H9 (cell line): ENCODE measurements at regions not wholly inside any gene's neighbourhood (a gene's known extent, or its start where the extent isn't known, plus 50 kb on each side); places are given as distances from the start of the nearest gene placed in this dataset.

Experiments used
- DNase-seq: peaks from one replicate; pipeline ENCODE4 v3.0.0-alpha.2; 2017
- H2AFZ ChIP-seq: one replicate; pipeline ENCODE4 v1.6.1; 2013; ENCODE audit warnings: mild to moderate bottlenecking, low read length, control low read depth, moderate library complexity
- H2AK5ac ChIP-seq: 2 replicates; pipeline ENCODE4 v1.6.1; 2013; ENCODE audit warnings: low read length, control low read depth, mixed read lengths; ENCODE audit not compliant: insufficient read length
- H2BK120ac ChIP-seq: one replicate; pipeline ENCODE4 v1.6.1; 2013; ENCODE audit warnings: low read depth, mild to moderate bottlenecking, low read length, control low read depth, inconsistent platforms; ENCODE audit not compliant: poor library complexity, severe bottlenecking
- H2BK12ac ChIP-seq: 2 replicates; pipeline ENCODE4 v1.6.1; 2013; ENCODE audit warnings: low read length, control low read depth, mixed read lengths, low read depth; ENCODE audit not compliant: insufficient read length
- H2BK15ac ChIP-seq: 2 replicates; pipeline ENCODE4 v1.6.1; 2013; ENCODE audit warnings: low read depth, low read length, control low read depth
- H2BK20ac ChIP-seq: one replicate; pipeline ENCODE4 v1.6.1; 2013; ENCODE audit warnings: low read depth, mild to moderate bottlenecking, low read length, control low read depth, inconsistent platforms; ENCODE audit not compliant: poor library complexity, severe bottlenecking
- H2BK5ac ChIP-seq: 2 replicates; pipeline ENCODE4 v1.6.1; 2013; ENCODE audit warnings: low read length, control low read depth, mixed read lengths; ENCODE audit not compliant: insufficient read length
- H3K14ac ChIP-seq: 2 replicates; pipeline ENCODE4 v1.6.1; 2013; ENCODE audit warnings: low read length, control low read depth; ENCODE audit not compliant: insufficient read depth
- H3K18ac ChIP-seq: 2 replicates; pipeline ENCODE4 v1.6.1; 2013; ENCODE audit warnings: low read depth, mild to moderate bottlenecking, mixed read lengths, low read length, control low read depth; ENCODE audit not compliant: insufficient read length
- H3K23ac ChIP-seq: 2 replicates; pipeline ENCODE4 v1.6.1; 2013; ENCODE audit warnings: low read length, control low read depth, mixed read lengths, low read depth; ENCODE audit not compliant: insufficient read length
- H3K23me2 ChIP-seq: 2 replicates; pipeline ENCODE4 v1.6.1; 2013; ENCODE audit warnings: low read depth, mild to moderate bottlenecking, mixed read lengths, low read length, control low read depth; ENCODE audit not compliant: insufficient read length, poor library complexity, severe bottlenecking
- H3K27ac ChIP-seq: 2 replicates; pipeline ENCODE4 v1.5.1; 2013; ENCODE audit warnings: low read length, control low read depth, mixed read lengths, low read depth; ENCODE audit not compliant: insufficient read length
- H3K27me3 ChIP-seq: 2 replicates; pipeline ENCODE4 v1.6.1; 2013; ENCODE audit warnings: low read length, control low read depth, inconsistent platforms; ENCODE audit not compliant: insufficient read depth
- H3K4ac ChIP-seq: 2 replicates; pipeline ENCODE4 v1.6.1; 2013; ENCODE audit warnings: low read depth, mild to moderate bottlenecking, control low read depth, inconsistent platforms, low read length, moderate library complexity
- H3K4me1 ChIP-seq: 2 replicates; pipeline ENCODE4 v1.6.1; 2013; ENCODE audit warnings: low read length, control low read depth, inconsistent platforms; ENCODE audit not compliant: insufficient read depth
- H3K4me2 ChIP-seq: 2 replicates; pipeline ENCODE4 v1.6.1; 2013; ENCODE audit warnings: low read length, control low read depth, mixed read lengths; ENCODE audit not compliant: insufficient read length, insufficient read depth
- H3K56ac ChIP-seq: 2 replicates; pipeline ENCODE4 v1.6.1; 2013; ENCODE audit warnings: low read depth, mild to moderate bottlenecking, mixed read lengths, low read length, control low read depth; ENCODE audit not compliant: insufficient read length
- H3K79me1 ChIP-seq: 2 replicates; pipeline ENCODE4 v1.6.1; 2013; ENCODE audit warnings: low read depth, mild to moderate bottlenecking, moderate library complexity, low read length, control low read depth, inconsistent platforms; ENCODE audit not compliant: insufficient read depth, poor library complexity, severe bottlenecking
- H3K79me2 ChIP-seq: 2 replicates; pipeline ENCODE4 v1.6.1; 2013; ENCODE audit warnings: low read length, control low read depth, inconsistent platforms; ENCODE audit not compliant: insufficient read depth
- H3K9ac ChIP-seq: 2 replicates; pipeline ENCODE4 v1.6.1; 2013; ENCODE audit warnings: low read length, control low read depth, mixed read lengths; ENCODE audit not compliant: insufficient read length; ENCODE audit errors: extremely low read depth
- H3K9me3 ChIP-seq: one replicate; pipeline ENCODE4 v1.6.1; 2013; ENCODE audit warnings: low read depth, low read length, inconsistent platforms; ENCODE audit not compliant: control insufficient read depth
- H3T11ph ChIP-seq: one replicate; pipeline ENCODE4 v1.6.1; 2013; ENCODE audit warnings: mild to moderate bottlenecking, low read length, control low read depth, inconsistent platforms
- H4K20me1 ChIP-seq: one replicate; pipeline ENCODE4 v1.6.1; 2013; ENCODE audit not compliant: control insufficient read depth, insufficient read length, insufficient read depth
- H4K5ac ChIP-seq: 2 replicates; pipeline ENCODE4 v1.6.1; 2013; ENCODE audit warnings: low read depth, mild to moderate bottlenecking, mixed read lengths, low read length, control low read depth; ENCODE audit not compliant: insufficient read length
- H4K8ac ChIP-seq: replicated peaks from 2 replicates; pipeline ENCODE4 v1.6.1; 2013; ENCODE audit warnings: low read length, control low read depth, mixed read lengths, low read depth; ENCODE audit not compliant: insufficient read length
- H4K91ac ChIP-seq: 2 replicates; pipeline ENCODE4 v1.6.1; 2013; ENCODE audit warnings: low read depth, mild to moderate bottlenecking, moderate library complexity, mixed read lengths, low read length, control low read depth; ENCODE audit not compliant: insufficient read length
- H3K27ac Mint-ChIP-seq, 3 experiments: 2 replicates in 2 of 3; 3 replicates in 1 of 3; pipeline ENCODE4 v1.8.0; 2020 to 2021; ENCODE audit warnings: mixed read lengths in 3 of 3, mild to moderate bottlenecking in 1 of 3, moderate library complexity in 1 of 3
- H3K27me3 Mint-ChIP-seq: 2 replicates; pipeline ENCODE4 v1.8.0; 2021; ENCODE audit warnings: low read depth, mild to moderate bottlenecking, moderate library complexity, mixed read lengths
- H3K36me3 Mint-ChIP-seq, 3 experiments: 2 replicates in 2 of 3; 3 replicates in 1 of 3; pipeline ENCODE4 v1.8.0; 2020 to 2021; ENCODE audit warnings: low read depth in 3 of 3, mixed read lengths in 3 of 3; ENCODE audit not compliant: insufficient read depth in 1 of 3
- H3K4me1 Mint-ChIP-seq, 2 experiments: 2 replicates each; pipeline ENCODE4 v1.8.0; 2020; ENCODE audit warnings: mixed read lengths in 2 of 2
- H3K4me3 Mint-ChIP-seq, 2 experiments: 2 replicates in 1 of 2; 3 replicates in 1 of 2; pipeline ENCODE4 v1.8.0; 2020 to 2021; ENCODE audit warnings: mild to moderate bottlenecking in 2 of 2, mixed read lengths in 2 of 2, moderate library complexity in 1 of 2
- H3K9me3 Mint-ChIP-seq, 2 experiments: 2 replicates in 1 of 2; 3 replicates in 1 of 2; pipeline ENCODE4 v1.8.0; 2020; ENCODE audit warnings: mild to moderate bottlenecking in 2 of 2, mixed read lengths in 2 of 2, moderate library complexity in 1 of 2
- CTCF ChIP-seq: fragments of 200-600 bp; sonication (generic); conservative IDR thresholded peaks from 3 replicates; pipeline ENCODE4 v1.8.0; 2021; ENCODE audit warnings: antibody characterized with exemption, mild to moderate bottlenecking
- WGBS: extraction: QIAGEN DNeasy Blood & Tissue Kit; methylation state at CpG from one replicate; pipeline ENCODE4 v1.1.7; 2013; ENCODE audit warnings: missing lambda C conversion rate, low lambda C conversion rate, mixed read lengths; ENCODE audit not compliant: insufficient read length; ENCODE audit errors: extremely low coverage; 5-methylcytosine and 5-hydroxymethylcytosine counted together

GRCh38 chr1:59103457-59103856 is 193.4 kb upstream of the FGGY start:
- Histone ChIP-seq H3K4ac (no peak overlapping the region), H2BK12ac (no peak overlapping the region), H2BK120ac (no peak overlapping the region), H3K4me1 (peaks cover 4% of the 10 kb centered on the region; the same call in 1 of the 2 replicates), H3K27ac (no peak overlapping the region), H4K8ac (no peak overlapping the region), H3K4me2 (no peak overlapping the region), H3K79me1 (no peaks in the 10 kb centered on the region), H3K14ac (no peak overlapping the region), H3K18ac (no peak overlapping the region), H3K56ac (no peak overlapping the region), H4K20me1 (no peaks in the 10 kb centered on the region), H3K9ac (no peak overlapping the region), H3K23me2 (no peaks in the 10 kb centered on the region), H3K27me3 (no peaks in the 10 kb centered on the region), H3K23ac (no peak overlapping the region), H2BK20ac (no peak overlapping the region), H4K91ac (no peak overlapping the region), H2BK5ac (no peak overlapping the region), H4K5ac (no peak overlapping the region), H2BK15ac (no peak overlapping the region), H3K9me3 (no peaks in the 10 kb centered on the region), H2AFZ (no peak overlapping the region), H3T11ph (no peak overlapping the region), H2AK5ac (no peak overlapping the region), H3K79me2 (no peaks in the 10 kb centered on the region)
- peaks cover 1% of the 10 kb centered on the region; the same call in 1 of the 2 replicates for H3K27me3 Mint-ChIP-seq
- no peak overlapping the region for H3K27ac Mint-ChIP-seq
- no peak for DNase-seq
- TF ChIP-seq CTCF, result no peak
- H3K4me3 Mint-ChIP-seq, result no peak overlapping the region
- H3K9me3 Mint-ChIP-seq, result peaks cover 0 to 9% of the 10 kb centered on the region in 2 experiments; a peak in 3 of 5 replicates
- no peaks in the 10 kb centered on the region; a peak in 2 of 7 replicates for H3K36me3 Mint-ChIP-seq
- WGBS, result no CpG with 5 or more reads among the region's 4 CpGs
- peaks cover 15 to 27% of the 10 kb centered on the region in 2 experiments for H3K4me1 Mint-ChIP-seq
